NB4 (cell line): ENCODE measurements at regions not wholly inside any gene's neighbourhood (a gene's known extent, or its start where the extent isn't known, plus 50 kb on each side); places are given as distances from the start of the nearest gene placed in this dataset.

Source experiments
- DNase-seq: peaks from one replicate; pipeline ENCODE4 v3.0.0; 2010; ENCODE audit warnings: low read depth
- H3K4me3 ChIP-seq: one replicate; pipeline ENCODE4 v1.5.1; 2011; ENCODE audit warnings: mild to moderate bottlenecking, low read depth, low read length, moderate library complexity
- MYC ChIP-seq: IDR thresholded peaks from 2 replicates; pipeline ENCODE4 v1.6.1; 2011; ENCODE audit warnings: low read depth, low read length
- POLR2A ChIP-seq: IDR thresholded peaks from 2 replicates; pipeline ENCODE4 v1.6.1; 2011; ENCODE audit warnings: mild to moderate bottlenecking; ENCODE audit not compliant: insufficient read length; ENCODE audit errors: extremely low read depth
- TF ChIP-seq, protein P1 (sequence below): IDR thresholded peaks from 2 replicates; pipeline ENCODE4 v1.6.1; 2011; ENCODE audit warnings: low read depth, low read length
- TF ChIP-seq, protein P2 (sequence below): IDR thresholded peaks from one replicate; pipeline ENCODE4 v1.5.1; 2012; ENCODE audit warnings: low read depth, low read length

DNA sequence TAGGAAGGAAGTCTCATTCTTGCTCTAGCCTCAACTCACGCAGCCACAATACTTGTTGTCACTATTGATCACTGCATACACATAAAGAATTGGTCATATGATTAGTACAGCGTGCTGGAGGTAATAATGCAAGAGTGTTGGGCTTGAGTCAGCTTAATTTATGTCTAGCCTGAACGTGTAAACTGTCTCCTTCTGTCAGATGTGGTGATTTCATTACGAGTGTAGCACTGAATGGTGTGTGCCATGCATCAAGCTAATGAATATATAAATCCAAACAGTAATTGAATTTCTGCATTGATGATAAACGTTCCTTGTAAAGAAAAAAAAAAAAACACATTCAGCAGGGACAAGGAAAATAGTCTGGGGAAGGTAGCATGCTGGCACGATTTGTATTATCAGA, 396.2 kb upstream of the RAG2 start:
- DNase-seq: no peak
- TF ChIP-seq, protein P1, sequence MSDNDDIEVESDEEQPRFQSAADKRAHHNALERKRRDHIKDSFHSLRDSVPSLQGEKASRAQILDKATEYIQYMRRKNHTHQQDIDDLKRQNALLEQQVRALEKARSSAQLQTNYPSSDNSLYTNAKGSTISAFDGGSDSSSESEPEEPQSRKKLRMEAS: no peak
- H3K4me3 ChIP-seq: no peak overlapping the region

DNA sequence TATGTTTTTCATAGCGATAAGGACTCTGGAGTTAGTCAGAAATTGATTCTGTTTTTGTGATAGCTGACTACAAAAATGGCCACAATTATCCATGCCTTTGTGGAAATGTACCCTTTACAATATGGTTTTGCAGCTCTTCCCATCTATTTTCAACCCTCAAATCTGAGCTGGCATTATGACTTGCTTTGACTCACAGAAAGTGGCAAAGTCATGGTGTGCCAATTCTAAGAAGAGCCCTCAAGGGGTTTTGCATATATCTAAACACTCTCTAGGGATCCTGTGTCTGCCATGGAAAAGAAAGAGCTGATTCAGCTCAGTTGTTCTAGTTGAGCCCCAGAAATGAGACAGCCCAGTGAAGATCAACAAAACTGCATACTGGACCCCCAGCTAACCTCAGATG, 390.5 kb upstream of the RAG2 start:
- H3K4me3 ChIP-seq: no peak overlapping the region
- no peak for DNase-seq
- TF ChIP-seq, protein P1: no peak
- TF ChIP-seq, protein P2, sequence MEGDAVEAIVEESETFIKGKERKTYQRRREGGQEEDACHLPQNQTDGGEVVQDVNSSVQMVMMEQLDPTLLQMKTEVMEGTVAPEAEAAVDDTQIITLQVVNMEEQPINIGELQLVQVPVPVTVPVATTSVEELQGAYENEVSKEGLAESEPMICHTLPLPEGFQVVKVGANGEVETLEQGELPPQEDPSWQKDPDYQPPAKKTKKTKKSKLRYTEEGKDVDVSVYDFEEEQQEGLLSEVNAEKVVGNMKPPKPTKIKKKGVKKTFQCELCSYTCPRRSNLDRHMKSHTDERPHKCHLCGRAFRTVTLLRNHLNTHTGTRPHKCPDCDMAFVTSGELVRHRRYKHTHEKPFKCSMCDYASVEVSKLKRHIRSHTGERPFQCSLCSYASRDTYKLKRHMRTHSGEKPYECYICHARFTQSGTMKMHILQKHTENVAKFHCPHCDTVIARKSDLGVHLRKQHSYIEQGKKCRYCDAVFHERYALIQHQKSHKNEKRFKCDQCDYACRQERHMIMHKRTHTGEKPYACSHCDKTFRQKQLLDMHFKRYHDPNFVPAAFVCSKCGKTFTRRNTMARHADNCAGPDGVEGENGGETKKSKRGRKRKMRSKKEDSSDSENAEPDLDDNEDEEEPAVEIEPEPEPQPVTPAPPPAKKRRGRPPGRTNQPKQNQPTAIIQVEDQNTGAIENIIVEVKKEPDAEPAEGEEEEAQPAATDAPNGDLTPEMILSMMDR: no peak
- TF ChIP-seq POLR2A: no peak
- TF ChIP-seq MYC: no peak

DNA sequence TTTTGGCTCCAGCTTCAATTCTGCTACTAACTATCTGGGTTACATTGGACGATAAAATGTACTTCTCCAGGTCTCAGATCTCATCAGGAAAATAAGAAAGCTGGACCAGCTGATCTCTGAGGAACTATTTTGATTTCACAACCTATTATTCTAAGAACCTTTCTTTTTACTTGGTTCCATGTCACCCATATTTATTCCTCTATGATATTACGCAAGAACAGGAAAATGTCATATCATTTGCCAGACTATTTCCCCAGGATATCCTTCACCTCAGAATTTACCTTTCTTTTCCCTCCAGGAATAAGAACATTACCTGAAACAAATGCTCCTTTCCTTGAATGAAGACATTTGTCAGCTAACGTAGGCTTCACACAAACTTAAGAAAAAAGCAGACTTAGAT, 387.5 kb upstream of the RAG2 start:
- DNase-seq: no peak
- H3K4me3 ChIP-seq: no peak overlapping the region
- TF ChIP-seq MYC (no peak), POLR2A (no peak)
- TF ChIP-seq, protein P2: no peak
- TF ChIP-seq, protein P1: no peak

DNA sequence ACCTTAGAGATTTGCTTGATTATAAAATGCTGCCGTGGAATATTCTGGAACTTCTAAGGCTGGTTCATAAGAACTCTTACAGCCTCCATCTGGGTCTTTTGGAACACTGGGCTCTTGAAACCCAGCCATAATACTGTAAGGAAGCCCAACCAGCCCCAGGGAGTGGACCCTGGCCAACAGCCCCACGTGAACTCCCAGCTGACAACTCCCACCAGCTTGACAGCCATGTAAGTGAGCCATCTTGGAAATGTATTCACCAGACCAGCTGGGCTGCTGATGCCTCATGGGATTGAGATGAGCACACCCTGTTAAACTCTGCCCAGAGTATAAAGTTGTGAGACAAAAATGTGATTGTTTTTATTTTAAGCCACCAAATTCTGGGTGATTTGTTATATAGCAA, 378.7 kb upstream of the RAG2 start:
- H3K4me3 ChIP-seq: no peak overlapping the region
- TF ChIP-seq, protein P1: no peak
- TF ChIP-seq MYC: no peak
- TF ChIP-seq POLR2A: no peak
- TF ChIP-seq, protein P2: no peak
- DNase-seq: no peak

DNA sequence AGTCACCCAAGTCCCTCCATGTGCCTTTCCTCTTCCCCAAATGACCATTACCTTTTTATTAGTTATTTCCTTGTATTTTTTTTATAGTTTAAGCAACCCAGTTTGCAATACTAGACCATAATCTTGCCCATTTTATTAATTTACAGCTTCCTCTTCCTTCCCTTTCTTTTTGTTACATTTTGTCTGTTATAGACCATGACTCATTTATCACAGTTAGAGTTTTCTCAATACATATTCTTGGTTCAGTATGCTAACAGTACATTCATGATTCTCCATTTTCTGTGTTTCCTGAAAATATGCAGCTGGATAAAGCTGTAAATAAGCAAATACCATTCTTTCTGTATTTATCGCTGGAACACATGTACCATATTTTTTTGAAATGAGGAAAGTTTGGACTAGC, 376.7 kb upstream of the RAG2 start:
- TF ChIP-seq, protein P2: no peak
- no peak for TF ChIP-seq POLR2A
- TF ChIP-seq, protein P1: no peak
- no peak for TF ChIP-seq MYC
- no peak overlapping the region for H3K4me3 ChIP-seq

DNA sequence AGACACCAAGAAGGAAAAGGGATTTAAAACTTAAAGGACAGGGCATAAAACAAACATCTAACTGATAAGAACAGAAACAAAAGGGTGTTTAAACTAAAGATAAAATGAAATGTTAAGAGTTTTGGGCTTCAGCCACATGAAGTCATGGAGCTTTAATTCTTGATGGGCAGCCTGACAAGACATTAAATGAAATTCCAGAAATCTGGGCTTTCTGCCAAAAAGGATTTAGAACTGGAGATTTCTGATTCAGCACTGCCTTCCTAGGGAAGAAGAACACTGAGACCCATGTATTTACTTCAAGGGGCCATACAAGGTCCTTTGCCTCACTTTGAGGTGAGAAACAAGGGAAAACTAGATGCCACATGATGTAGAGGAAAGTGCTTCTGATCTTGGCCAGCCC, 355.9 kb upstream of the RAG2 start:
- no peak overlapping the region for H3K4me3 ChIP-seq
- no peak for TF ChIP-seq POLR2A
- TF ChIP-seq, protein P1: no peak
- TF ChIP-seq MYC: no peak
- TF ChIP-seq, protein P2: no peak
- no peak for DNase-seq

More for the DNA sequence above, 376.7 kb upstream of the RAG2 start:
- no peak for DNase-seq
